ENCODE measurements at regions not wholly inside any gene's neighbourhood (a gene's known extent, or its start where the extent isn't known, plus 50 kb on each side); places are given as distances from the start of the nearest gene placed in this dataset.

GRCh38 chr11:29734287-29734686 is 282.5 kb downstream of the KCNA4 start:
- TF ChIP-seq POLR2AphosphoS5 (IDR thresholded peaks at IDR 0.05; ENCODE audit: borderline replicate concordance, low read depth, low read length) (no peak), EZH2 (IDR thresholded peaks at IDR 0.05) (no peak), FOXP2 (optimal IDR thresholded peaks at IDR 0.05; ENCODE audit: control extremely low read depth, extremely low read length, insufficient read depth) (no peak)
